CD14-positive monocyte (primary cell): ENCODE measurements at regions not wholly inside any gene's neighbourhood (a gene's known extent, or its start where the extent isn't known, plus 50 kb on each side); places are given as distances from the start of the nearest gene placed in this dataset.

Experiments
- DNase-seq, 3 donors: peaks; one replicate each; pipeline ENCODE4 v3.0.0-alpha.2; 2011 to 2022
- H2AFZ ChIP-seq: 2 replicates; pipeline ENCODE4 v1.6.0; 2012; ENCODE audit warnings: mild to moderate bottlenecking, low read depth, low read length, inconsistent platforms; ENCODE audit not compliant: insufficient read depth, poor library complexity, severe bottlenecking
- H3K27ac ChIP-seq, 2 donors: 1 replicate in 1 of 2; 2 replicates in 1 of 2; pipeline ENCODE4 v1.5.1; 2012 to 2013; ENCODE audit warnings: low read length in 2 of 2, control low read depth in 1 of 2, inconsistent platforms in 1 of 2, low read depth in 1 of 2, mild to moderate bottlenecking in 1 of 2
- H3K27me3 ChIP-seq, 2 donors: one replicate each; pipeline versions ENCODE4 v1.6.0 to v1.6.1; 2011 to 2013; ENCODE audit warnings: low read length in 2 of 2; ENCODE audit not compliant: control insufficient read depth in 2 of 2, insufficient read depth in 2 of 2
- H3K36me3 ChIP-seq, 2 donors: replicated peaks in 1 of 2; 1 replicate in 1 of 2; 2 replicates in 1 of 2; pipeline versions ENCODE4 v1.5.1 to v1.6.1; 2012 to 2013; ENCODE audit warnings: low read length in 2 of 2, control low read depth in 1 of 2, inconsistent platforms in 1 of 2, mild to moderate bottlenecking in 1 of 2; ENCODE audit not compliant: insufficient read depth in 2 of 2, control insufficient read depth in 1 of 2
- H3K4me1 ChIP-seq, 2 donors: 1 replicate in 1 of 2; 2 replicates in 1 of 2; pipeline versions ENCODE4 v1.5.1 to v1.6.1; 2012 to 2013; ENCODE audit warnings: low read length in 2 of 2, control low read depth in 1 of 2, inconsistent platforms in 1 of 2, mild to moderate bottlenecking in 1 of 2, moderate library complexity in 1 of 2; ENCODE audit not compliant: insufficient read depth in 2 of 2, control insufficient read depth in 1 of 2
- H3K4me2 ChIP-seq: replicated peaks from 2 replicates; pipeline ENCODE3; 2012; ENCODE audit warnings: low read length, moderate library complexity, mild to moderate bottlenecking; ENCODE audit not compliant: poor library complexity, severe bottlenecking; ENCODE audit errors: extremely low read depth
- H3K4me3 ChIP-seq, 3 experiments: fragments of 200-600 bp in 1 of 3; sonication (generic) in 1 of 3; replicated peaks in 1 of 3; 1 replicate in 2 of 3; 2 replicates in 1 of 3; pipeline ENCODE4 v1.5.1; 2011 to 2013; ENCODE audit warnings: low read length in 3 of 3, mild to moderate bottlenecking in 3 of 3, control low read depth in 2 of 3, low read depth in 2 of 3, inconsistent platforms in 1 of 3, moderate library complexity in 1 of 3
- H3K79me2 ChIP-seq: 2 replicates; pipeline ENCODE4 v1.6.0; 2012; ENCODE audit warnings: mild to moderate bottlenecking, control low read depth, inconsistent platforms, low read length, moderate library complexity; ENCODE audit not compliant: insufficient read depth
- H3K9ac ChIP-seq: 2 replicates; pipeline ENCODE4 v1.6.0; 2017; ENCODE audit warnings: low read length, mild to moderate bottlenecking; ENCODE audit not compliant: insufficient read depth, poor library complexity, severe bottlenecking
- H3K9me3 ChIP-seq, 2 donors: replicated peaks in 1 of 2; 1 replicate in 1 of 2; 2 replicates in 1 of 2; pipeline versions ENCODE4 v1.5.1 to v1.6.1; 2012 to 2013; ENCODE audit warnings: low read length in 2 of 2, control low read depth in 1 of 2; ENCODE audit not compliant: control insufficient read depth in 1 of 2, insufficient read depth in 1 of 2
- H4K20me1 ChIP-seq: 2 replicates; pipeline ENCODE4 v1.6.0; 2012; ENCODE audit warnings: mild to moderate bottlenecking, low read length, control low read depth, moderate library complexity; ENCODE audit not compliant: insufficient read depth
- H3K27ac Mint-ChIP-seq, 7 donors: one replicate each; pipeline ENCODE4 v1.8.0; 2020; ENCODE audit warnings: mild to moderate bottlenecking in 7 of 7, mixed read lengths in 7 of 7, moderate library complexity in 6 of 7, inconsistent platforms in 2 of 7
- H3K27me3 Mint-ChIP-seq, 3 donors: one replicate each; pipeline ENCODE4 v1.8.0; 2021 to 2022; ENCODE audit warnings: low read depth in 3 of 3, mild to moderate bottlenecking in 3 of 3, mixed read lengths in 3 of 3, moderate library complexity in 3 of 3, inconsistent platforms in 1 of 3
- H3K36me3 Mint-ChIP-seq, 2 donors: one replicate each; pipeline ENCODE4 v1.8.0; 2020; ENCODE audit warnings: mixed read lengths in 2 of 2, inconsistent platforms in 1 of 2, mild to moderate bottlenecking in 1 of 2
- H3K4me1 Mint-ChIP-seq: one replicate; pipeline ENCODE4 v1.8.0; 2020; ENCODE audit warnings: mild to moderate bottlenecking, mixed read lengths
- H3K4me3 Mint-ChIP-seq, 2 donors: one replicate each; pipeline ENCODE4 v1.8.0; 2020; ENCODE audit warnings: mild to moderate bottlenecking in 2 of 2, mixed read lengths in 2 of 2, moderate library complexity in 1 of 2
- H3K9me3 Mint-ChIP-seq, 7 donors: one replicate each; pipeline ENCODE4 v1.8.0; 2020 to 2022; ENCODE audit warnings: mixed read lengths in 7 of 7, mild to moderate bottlenecking in 6 of 7, moderate library complexity in 6 of 7, inconsistent platforms in 2 of 7
- WGBS: methylation state at CpG from one replicate; pipeline ENCODE4 v1.1.5; 2013; ENCODE audit warnings: missing lambda C conversion rate; ENCODE audit not compliant: insufficient coverage; 5-methylcytosine and 5-hydroxymethylcytosine counted together
- intact Hi-C, 2 donors: fragments of 100-400 bp; cut with micrococcal nuclease; formaldehyde crosslinking; loops; one replicate each; pipeline versions ENCODE4 v1.15.0 to v1.15.1; 2023
- TF ChIP-seq, protein P1 (sequence below): fragments of 200-600 bp; IDR thresholded peaks from one replicate; pipeline ENCODE4 v1.8.0; 2022; ENCODE audit warnings: antibody characterized with exemption, mild to moderate bottlenecking

DNA sequence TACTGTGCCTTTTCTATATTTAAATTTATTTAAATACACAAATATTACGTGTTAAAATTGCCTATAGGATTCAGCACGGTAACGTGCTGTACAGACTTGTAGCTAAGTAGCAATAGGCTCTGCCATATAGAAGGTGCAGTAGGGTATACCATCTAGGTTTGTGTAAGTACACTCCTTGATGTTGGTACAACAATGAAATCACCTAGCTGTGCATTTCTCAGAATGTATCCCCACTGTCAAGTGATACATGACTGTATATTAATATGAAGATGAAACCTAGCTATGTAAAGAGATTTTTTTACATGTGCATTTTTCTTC is 431.2 kb downstream of the KCTD8 start:
- no peak overlapping the region for H2AFZ ChIP-seq
- peaks cover 0 to 7% (median 2%) of the 10 kb centered on the region in 7 donors for H3K9me3 Mint-ChIP-seq
- H3K27ac Mint-ChIP-seq: no peak overlapping the region
- H3K4me2 ChIP-seq: no peak overlapping the region
- DNase-seq: no peak
- WGBS: no CpG with 5 or more reads among the region's 3 CpGs
- H3K36me3 ChIP-seq: no peaks in the 10 kb centered on the region
- H3K9me3 ChIP-seq: peaks cover 0 to 8% of the 10 kb centered on the region in 2 donors
- TF ChIP-seq, protein P1, sequence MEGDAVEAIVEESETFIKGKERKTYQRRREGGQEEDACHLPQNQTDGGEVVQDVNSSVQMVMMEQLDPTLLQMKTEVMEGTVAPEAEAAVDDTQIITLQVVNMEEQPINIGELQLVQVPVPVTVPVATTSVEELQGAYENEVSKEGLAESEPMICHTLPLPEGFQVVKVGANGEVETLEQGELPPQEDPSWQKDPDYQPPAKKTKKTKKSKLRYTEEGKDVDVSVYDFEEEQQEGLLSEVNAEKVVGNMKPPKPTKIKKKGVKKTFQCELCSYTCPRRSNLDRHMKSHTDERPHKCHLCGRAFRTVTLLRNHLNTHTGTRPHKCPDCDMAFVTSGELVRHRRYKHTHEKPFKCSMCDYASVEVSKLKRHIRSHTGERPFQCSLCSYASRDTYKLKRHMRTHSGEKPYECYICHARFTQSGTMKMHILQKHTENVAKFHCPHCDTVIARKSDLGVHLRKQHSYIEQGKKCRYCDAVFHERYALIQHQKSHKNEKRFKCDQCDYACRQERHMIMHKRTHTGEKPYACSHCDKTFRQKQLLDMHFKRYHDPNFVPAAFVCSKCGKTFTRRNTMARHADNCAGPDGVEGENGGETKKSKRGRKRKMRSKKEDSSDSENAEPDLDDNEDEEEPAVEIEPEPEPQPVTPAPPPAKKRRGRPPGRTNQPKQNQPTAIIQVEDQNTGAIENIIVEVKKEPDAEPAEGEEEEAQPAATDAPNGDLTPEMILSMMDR: no peak
- H3K4me1 Mint-ChIP-seq: no peaks in the 10 kb centered on the region
- no peaks in the 10 kb centered on the region for H3K79me2 ChIP-seq
- H3K9ac ChIP-seq: no peak overlapping the region
- intact Hi-C loops: no loop called here
- no peak overlapping the region for H3K4me3 ChIP-seq
- H3K27me3 Mint-ChIP-seq: no peaks in the 10 kb centered on the region
- H3K27ac ChIP-seq: no peak overlapping the region
- no peaks in the 10 kb centered on the region for H3K4me1 ChIP-seq
- H4K20me1 ChIP-seq: no peaks in the 10 kb centered on the region
- no peaks in the 10 kb centered on the region for H3K36me3 Mint-ChIP-seq
- no peaks in the 10 kb centered on the region for H3K27me3 ChIP-seq
- H3K4me3 Mint-ChIP-seq: no peak overlapping the region

DNA sequence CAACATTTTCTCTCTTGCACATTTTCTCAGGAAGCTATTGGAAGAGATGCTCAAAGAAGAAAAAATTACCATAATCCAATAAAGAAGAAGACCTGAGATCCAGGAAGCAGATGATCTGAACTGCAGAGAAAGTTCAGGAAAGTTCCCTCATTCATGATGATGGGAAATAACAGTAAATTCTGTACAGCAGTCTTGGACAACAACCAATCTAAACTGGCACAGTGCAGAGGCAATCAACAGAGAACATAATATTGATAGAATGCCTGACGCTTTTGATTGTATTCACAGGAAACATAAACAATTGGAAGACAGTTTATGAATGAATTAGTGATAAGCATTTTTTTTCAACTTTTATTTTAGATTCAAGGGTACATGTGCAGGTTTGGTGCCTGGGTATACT is 428.9 kb downstream of the KCTD8 start:
- H3K4me1 ChIP-seq: no peaks in the 10 kb centered on the region
- H3K4me3 ChIP-seq: no peak overlapping the region
- no CpG with 5 or more reads among the region's 1 CpG for WGBS
- Mint-ChIP-seq H3K27ac (no peak overlapping the region), H3K9me3 (peaks cover 0 to 7% (median 3%) of the 10 kb centered on the region in 7 donors), H3K4me3 (no peak overlapping the region), H3K27me3 (no peaks in the 10 kb centered on the region), H3K36me3 (no peaks in the 10 kb centered on the region), H3K4me1 (no peaks in the 10 kb centered on the region)
- no peaks in the 10 kb centered on the region for H3K36me3 ChIP-seq
- no peak for DNase-seq
- no peak overlapping the region for H3K9ac ChIP-seq
- no peaks in the 10 kb centered on the region for H3K27me3 ChIP-seq
- H3K9me3 ChIP-seq: peaks cover 0 to 8% of the 10 kb centered on the region in 2 donors
- no peak overlapping the region for H2AFZ ChIP-seq
- no peaks in the 10 kb centered on the region for H4K20me1 ChIP-seq
- intact Hi-C loops: no loop called here
- H3K4me2 ChIP-seq: no peak overlapping the region
- no peaks in the 10 kb centered on the region for H3K79me2 ChIP-seq
- TF ChIP-seq, protein P1: no peak
- H3K27ac ChIP-seq: no peak overlapping the region
